ENCODE measurements at regions not wholly inside any gene's neighbourhood (a gene's known extent, or its start where the extent isn't known, plus 50 kb on each side); places are given as distances from the start of the nearest gene placed in this dataset.
"Not testable (repeated sequence)": the region's sequence is repeated elsewhere in the genome, so short reads cannot be mapped to it uniquely, and the experiment has no call there.

DNA sequence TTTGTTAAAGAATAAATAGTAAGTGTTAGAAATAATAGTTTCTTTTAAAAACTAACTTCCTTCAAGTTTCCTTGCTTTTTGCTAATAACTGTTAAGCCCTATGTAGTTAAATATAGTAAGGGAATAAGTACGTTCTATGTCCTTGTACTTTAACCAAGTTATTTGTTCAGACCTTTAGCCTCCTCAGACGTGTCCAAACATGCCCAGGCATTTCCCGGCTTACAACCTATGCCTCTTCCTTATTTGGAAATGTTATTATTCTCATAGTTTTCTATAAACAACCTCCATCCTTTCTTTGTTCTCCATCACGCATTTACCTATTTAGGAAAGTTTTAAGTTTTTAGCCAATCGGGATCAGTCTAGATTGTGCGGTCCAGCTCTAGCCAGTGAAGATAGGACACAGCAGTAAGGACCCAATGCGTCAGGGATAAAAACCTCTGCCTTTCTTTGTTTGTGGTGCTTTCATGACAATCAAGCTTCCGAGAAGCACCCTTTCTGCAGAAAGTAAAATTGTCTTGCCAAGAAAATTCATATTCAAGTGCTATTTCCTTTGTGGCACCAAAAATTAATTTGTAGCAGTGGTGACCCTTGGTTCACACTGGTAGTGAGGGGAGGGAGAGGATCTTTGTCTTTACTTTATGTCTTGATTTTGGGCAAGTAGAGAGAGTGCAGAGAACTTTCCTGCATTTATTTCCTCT lies 851.3 kb upstream of the POM121L12 start:
- in situ Hi-C loops (cut with HindIII; ENCODE audit: low pct_ligation_motif_present, low pct_unique_long_range_greater_than_20kb, low sequenced_read_pairs), result no loop called here
- DNase-seq, result no peak

GRCh38 chr7:52179934-52180333 lies 855.5 kb upstream of the POM121L12 start:
- DNase-seq, result no peak
- in situ Hi-C loops (cut with HindIII; ENCODE audit: low pct_ligation_motif_present, low pct_unique_long_range_greater_than_20kb, low sequenced_read_pairs), result no loop called here

GRCh38 chr7:52168085-52168484 lies 851.5 kb upstream of the COBL start:
- in situ Hi-C loops (cut with HindIII; ENCODE audit: low pct_ligation_motif_present, low pct_unique_long_range_greater_than_20kb, low sequenced_read_pairs), result no loop called here
- peak; percentile 53 for DNase-seq

DNA sequence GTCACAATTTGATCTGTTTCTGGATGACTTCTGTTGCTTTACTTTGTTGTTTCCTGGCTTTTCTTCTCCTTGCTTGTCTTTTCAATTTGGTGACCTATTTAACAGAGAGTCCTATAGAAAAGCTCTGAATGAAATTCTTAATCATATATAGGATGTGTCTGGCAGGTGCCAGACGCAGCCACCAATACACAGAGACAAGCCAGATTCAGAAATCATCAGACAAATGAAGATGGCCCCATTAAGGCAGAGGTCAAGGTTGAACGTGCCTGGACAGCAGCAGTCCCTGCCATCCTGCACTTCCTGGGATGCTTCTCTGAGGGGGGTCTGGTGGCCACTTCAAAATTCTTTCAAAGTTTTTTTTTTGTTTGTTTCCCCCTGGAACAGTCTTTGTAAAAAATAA lies 846.7 kb upstream of the COBL start:
- in situ Hi-C loops (cut with HindIII; ENCODE audit: low pct_ligation_motif_present, low pct_unique_long_range_greater_than_20kb, low sequenced_read_pairs), result no loop called here
- DNase-seq, result no peak

DNA sequence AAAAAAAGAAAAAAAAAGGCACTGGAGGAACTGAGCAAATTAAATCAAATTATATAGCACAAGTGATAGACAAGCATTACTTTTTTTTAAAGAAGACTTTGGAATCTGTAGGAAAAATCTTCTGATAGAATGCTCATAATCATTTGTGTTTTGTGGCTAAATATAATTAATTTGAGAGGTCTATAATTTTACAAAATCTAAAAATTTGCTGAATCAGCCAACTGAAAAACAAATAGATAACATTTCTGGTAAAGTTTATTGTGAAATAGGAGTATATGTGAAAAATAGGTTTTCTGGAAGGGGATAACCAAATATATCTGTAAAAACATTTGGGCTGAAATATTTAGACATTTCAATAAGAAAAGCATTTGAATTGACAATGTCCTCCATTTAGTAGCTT lies 844.9 kb upstream of the COBL start:
- in situ Hi-C loops (cut with HindIII; ENCODE audit: low pct_ligation_motif_present, low pct_unique_long_range_greater_than_20kb, low sequenced_read_pairs), result no loop called here
- no peak for DNase-seq

GRCh38 chr7:52159421-52159820 lies 842.8 kb upstream of the COBL start:
- in situ Hi-C loops (cut with HindIII; ENCODE audit: low pct_ligation_motif_present, low pct_unique_long_range_greater_than_20kb, low sequenced_read_pairs); DNase-seq: not testable (repeated sequence)

- in situ Hi-C loops (cut with HindIII; ENCODE audit: low pct_ligation_motif_present, low pct_unique_long_range_greater_than_20kb, low sequenced_read_pairs), result no loop called here
- DNase-seq, result peak; percentile 12
Observed at GRCh38 chr7:52154382-52154781, 837.8 kb upstream of the COBL start.

GRCh38 chr7:52151559-52151958 lies 835.0 kb upstream of the COBL start:
- in situ Hi-C loops (cut with HindIII; ENCODE audit: low pct_ligation_motif_present, low pct_unique_long_range_greater_than_20kb, low sequenced_read_pairs), result no loop called here
- no peak for DNase-seq

DNA sequence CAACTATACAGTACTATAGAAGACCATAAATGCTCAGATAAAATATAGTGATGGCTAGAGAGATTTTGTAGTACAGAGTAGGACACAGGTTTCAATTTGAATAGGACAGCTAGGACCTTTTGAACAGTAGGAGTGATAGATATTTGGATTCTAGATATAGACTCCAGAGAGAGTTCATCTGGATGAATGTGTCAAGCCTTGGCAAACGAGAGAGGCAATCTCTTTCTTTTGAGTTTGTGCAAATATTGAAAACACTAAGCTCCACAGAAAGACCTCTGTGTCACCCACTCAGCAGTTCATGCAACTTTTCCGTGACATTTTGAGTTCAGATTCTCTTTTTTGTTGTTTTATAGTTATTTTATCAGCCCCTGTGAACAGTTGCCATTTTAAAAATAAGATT lies 834.3 kb upstream of the COBL start:
- in situ Hi-C loops (cut with HindIII; ENCODE audit: low pct_ligation_motif_present, low pct_unique_long_range_greater_than_20kb, low sequenced_read_pairs), result no loop called here

GRCh38 chr7:52146871-52147634 lies 830.4 kb upstream of the COBL start:
- in situ Hi-C loops (cut with HindIII; ENCODE audit: low pct_ligation_motif_present, low pct_unique_long_range_greater_than_20kb, low sequenced_read_pairs), result no loop called here
- DNase-seq, result no peak

More for the DNA sequence above, 834.3 kb upstream of the COBL start:
- DNase-seq, result no peak

DNA sequence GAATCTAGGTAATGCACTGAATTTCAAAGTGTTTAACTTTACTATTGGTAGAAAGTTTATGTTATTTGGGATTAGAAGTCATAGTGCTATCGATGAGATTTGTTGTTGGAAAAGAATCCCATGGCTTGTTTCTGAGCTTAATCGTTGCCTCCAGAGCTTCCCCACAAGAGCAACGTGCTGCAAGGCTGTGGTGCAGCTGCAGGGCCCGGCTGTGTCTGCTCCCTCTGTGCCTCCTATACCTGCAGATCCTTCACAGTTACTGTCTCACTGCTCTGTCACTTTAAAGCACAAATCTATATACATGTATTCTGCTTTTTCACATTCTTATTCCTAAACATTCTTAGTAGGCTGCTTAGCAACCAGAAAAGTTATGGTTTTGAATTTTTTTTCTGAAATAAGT lies 826.6 kb upstream of the COBL start:
- in situ Hi-C loops (cut with HindIII; ENCODE audit: low pct_ligation_motif_present, low pct_unique_long_range_greater_than_20kb, low sequenced_read_pairs), result no loop called here
- DNase-seq, result no peak

- no peak for DNase-seq
- in situ Hi-C loops (cut with HindIII; ENCODE audit: low pct_ligation_motif_present, low pct_unique_long_range_greater_than_20kb, low sequenced_read_pairs), result no loop called here
Observed at GRCh38 chr7:52140851-52141250, 824.2 kb upstream of the COBL start.

DNA sequence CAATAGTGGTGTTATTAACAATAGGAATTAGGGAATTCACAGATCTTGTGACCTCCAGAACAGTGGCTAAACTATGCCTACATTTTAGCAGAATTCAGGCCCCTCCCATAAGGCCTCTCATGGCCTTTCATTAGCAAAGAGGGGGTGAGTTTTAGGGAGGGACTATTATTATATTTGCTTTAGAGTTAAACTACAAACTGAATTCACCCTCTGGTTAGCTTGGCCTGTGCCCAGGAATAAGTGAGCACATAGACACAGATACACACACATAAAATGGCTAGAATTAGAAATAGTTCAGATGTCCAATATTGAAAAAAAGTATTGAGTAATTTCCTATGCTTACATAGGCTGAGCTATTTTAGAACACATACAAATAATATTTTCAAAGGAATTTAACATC lies 818.8 kb upstream of the COBL start:
- in situ Hi-C loops (cut with HindIII; ENCODE audit: low pct_ligation_motif_present, low pct_unique_long_range_greater_than_20kb, low sequenced_read_pairs), result no loop called here
- DNase-seq, result no peak

DNA sequence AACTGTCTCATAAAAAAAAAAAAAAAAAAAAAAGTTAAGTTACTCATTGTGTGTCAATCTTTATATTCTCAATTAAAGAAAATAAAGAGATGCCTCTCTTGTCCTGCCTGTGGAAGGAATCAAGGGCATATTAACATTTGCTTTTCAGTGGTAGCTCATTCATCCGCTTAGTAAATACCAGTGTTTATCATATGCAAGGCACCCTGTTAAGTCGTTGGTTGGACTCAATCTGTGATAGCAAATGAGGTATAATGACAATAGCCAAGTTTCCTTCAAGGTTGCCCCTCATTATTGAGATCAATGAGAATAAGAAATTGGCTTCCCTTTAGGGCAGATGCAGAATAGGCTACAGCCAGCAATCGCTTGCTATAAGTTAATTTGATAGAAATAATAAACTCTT lies 812.7 kb upstream of the COBL start:
- in situ Hi-C loops (cut with HindIII; ENCODE audit: low pct_ligation_motif_present, low pct_unique_long_range_greater_than_20kb, low sequenced_read_pairs), result no loop called here

DNA sequence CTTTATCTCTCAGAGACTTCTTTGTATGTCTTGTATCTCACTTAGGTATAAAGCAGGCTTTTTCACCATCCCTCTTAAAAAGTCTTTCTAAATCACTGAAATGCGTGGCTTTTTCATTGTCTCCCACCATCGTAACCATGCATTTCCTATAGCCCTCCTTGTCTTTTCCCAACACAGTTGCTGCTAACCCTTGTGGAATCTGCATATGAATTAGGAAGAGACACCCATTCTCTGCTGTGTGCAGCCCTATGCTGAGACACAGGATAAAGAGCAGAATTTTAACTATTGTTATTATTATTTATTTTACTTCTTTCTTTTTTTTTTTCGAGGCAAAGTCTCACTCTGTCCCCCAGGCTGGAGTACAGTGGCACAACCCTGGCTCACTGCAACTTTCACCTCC lies 804.3 kb upstream of the COBL start:
- DNase-seq, result no peak
- in situ Hi-C loops (cut with HindIII; ENCODE audit: low pct_ligation_motif_present, low pct_unique_long_range_greater_than_20kb, low sequenced_read_pairs), result no loop called here

More for the DNA sequence above, 812.7 kb upstream of the COBL start:
- no peak for DNase-seq

DNA sequence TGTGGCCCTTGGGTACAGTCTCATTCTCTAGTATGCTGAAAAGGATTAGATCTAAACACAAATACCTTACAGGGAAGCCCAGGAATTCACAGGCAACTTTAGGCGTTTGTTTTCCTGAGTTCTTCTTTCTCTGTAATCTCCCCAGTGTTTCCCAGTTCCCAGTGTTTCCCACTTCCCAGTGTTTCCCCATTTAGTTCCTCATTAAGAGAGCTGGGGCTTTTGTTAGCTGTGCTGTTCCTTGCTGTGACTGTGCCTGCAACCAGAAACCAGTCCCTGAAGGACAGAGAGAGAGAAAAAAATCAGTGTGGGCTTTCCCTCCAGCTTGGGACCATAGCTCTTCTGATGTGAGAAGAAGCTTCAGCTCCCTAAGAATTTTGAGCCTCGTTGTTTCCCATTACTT lies 802.9 kb upstream of the COBL start:
- DNase-seq, result no peak
- in situ Hi-C loops (cut with HindIII; ENCODE audit: low pct_ligation_motif_present, low pct_unique_long_range_greater_than_20kb, low sequenced_read_pairs), result no loop called here

DNA sequence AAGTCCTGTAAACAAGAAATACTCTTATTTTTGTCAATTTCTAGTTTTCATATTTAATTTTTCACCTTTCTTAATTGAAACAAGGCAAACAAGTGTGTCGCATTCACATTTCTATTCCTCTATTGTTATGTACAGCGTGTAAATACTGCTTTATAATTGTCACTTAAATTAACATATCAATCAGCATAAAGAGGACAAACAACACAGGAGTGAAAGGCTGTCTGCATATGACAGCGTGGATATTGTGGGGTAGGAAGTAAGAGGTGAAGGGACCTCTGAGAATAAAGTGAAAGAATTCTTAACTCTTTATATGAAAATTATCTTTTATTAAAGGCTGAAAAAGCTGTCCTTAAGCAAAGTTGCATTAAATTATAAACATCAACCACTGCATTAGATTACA lies 797.9 kb upstream of the COBL start:
- in situ Hi-C loops (cut with HindIII; ENCODE audit: low pct_ligation_motif_present, low pct_unique_long_range_greater_than_20kb, low sequenced_read_pairs), result no loop called here
- no peak for DNase-seq

GRCh38 chr7:52114056-52114455 lies 797.4 kb upstream of the COBL start:
- in situ Hi-C loops (cut with HindIII; ENCODE audit: low pct_ligation_motif_present, low pct_unique_long_range_greater_than_20kb, low sequenced_read_pairs), result no loop called here
- DNase-seq, result no peak

DNA sequence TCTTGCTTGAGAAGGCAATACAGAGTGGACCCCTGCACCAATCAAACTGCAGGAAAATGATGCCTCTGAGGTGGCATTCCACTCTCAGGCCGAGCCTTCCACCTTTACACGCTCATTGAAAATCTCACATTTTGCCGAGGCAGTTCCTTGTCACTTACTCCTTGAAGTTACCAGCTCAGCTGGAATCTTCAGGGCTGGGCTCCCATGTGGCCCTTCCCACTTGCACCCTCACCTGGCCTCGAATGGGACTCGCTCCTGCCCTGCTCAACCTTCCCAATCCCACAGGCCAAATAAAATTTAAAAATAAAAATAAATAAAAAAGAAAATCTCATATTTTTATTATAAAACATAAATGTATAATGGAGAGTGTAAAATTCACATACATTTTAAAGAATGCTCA lies 790.7 kb upstream of the COBL start:
- DNase-seq, result no peak

DNA sequence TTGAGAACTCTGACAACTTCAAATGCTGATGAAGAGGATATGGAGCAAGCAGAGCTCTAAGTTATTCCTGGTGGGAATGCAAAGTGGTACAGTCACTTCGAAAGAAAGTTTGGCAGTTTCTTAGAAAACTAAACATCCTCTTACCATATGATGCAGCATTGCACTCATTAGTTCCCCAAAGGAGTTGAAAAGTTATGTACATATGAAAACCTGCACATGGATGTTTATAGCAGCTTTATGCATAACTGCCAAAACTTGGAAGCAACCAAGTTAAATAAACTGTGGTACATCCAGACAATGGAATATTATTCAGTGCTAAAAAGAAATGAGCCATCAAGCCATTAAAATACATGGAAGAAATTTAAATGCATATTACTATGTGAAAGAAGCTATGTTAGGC lies 779.3 kb upstream of the COBL start:
- DNase-seq, result no peak
- in situ Hi-C loops (cut with HindIII; ENCODE audit: low pct_ligation_motif_present, low pct_unique_long_range_greater_than_20kb, low sequenced_read_pairs), result no loop called here

More for the DNA sequence above, 790.7 kb upstream of the COBL start:
- in situ Hi-C loops (cut with HindIII; ENCODE audit: low pct_ligation_motif_present, low pct_unique_long_range_greater_than_20kb, low sequenced_read_pairs), result no loop called here

Data from ACHN (cell line).